AG04449 (cell line): ENCODE measurements at regions not wholly inside any gene's neighbourhood (a gene's known extent, or its start where the extent isn't known, plus 50 kb on each side); places are given as distances from the start of the nearest gene placed in this dataset.

ENCODE experiments used
- CTCF ChIA-PET: fragments of 350-600 bp; formaldehyde crosslinking; extraction: SDS; loops from one replicate; lab custom pipeline; 2021; ENCODE audit warnings: antibody characterized with exemption; lab: Yijun Ruan, JAX
- POLR2A ChIA-PET: fragments of 400-600, 350-600 bp; formaldehyde crosslinking; extraction: SDS; loops from one replicate; lab custom pipeline; 2020; ENCODE audit warnings: antibody characterized with exemption, inconsistent platforms; lab: Yijun Ruan, JAX
- DNase-seq: peaks from one replicate; pipeline ENCODE4 v3.0.0-alpha.2; 2010; ENCODE audit warnings: low read depth, low spot score
- H3K4me3 ChIP-seq: 2 replicates; pipeline ENCODE4 v1.5.1; 2011; ENCODE audit warnings: low read depth, mild to moderate bottlenecking, control low read depth, low read length
- TF ChIP-seq, protein P1 (sequence below): IDR thresholded peaks from one replicate; pipeline ENCODE4 v1.5.1; 2011; ENCODE audit warnings: mild to moderate bottlenecking, moderate library complexity, low read length, control low read depth, inconsistent platforms; ENCODE audit not compliant: insufficient read depth; ENCODE audit errors: missing control alignments

- CTCF ChIA-PET = no interaction called here
- DNase-seq = no peak
- H3K4me3 ChIP-seq = no peak overlapping the region
- TF ChIP-seq, protein P1, sequence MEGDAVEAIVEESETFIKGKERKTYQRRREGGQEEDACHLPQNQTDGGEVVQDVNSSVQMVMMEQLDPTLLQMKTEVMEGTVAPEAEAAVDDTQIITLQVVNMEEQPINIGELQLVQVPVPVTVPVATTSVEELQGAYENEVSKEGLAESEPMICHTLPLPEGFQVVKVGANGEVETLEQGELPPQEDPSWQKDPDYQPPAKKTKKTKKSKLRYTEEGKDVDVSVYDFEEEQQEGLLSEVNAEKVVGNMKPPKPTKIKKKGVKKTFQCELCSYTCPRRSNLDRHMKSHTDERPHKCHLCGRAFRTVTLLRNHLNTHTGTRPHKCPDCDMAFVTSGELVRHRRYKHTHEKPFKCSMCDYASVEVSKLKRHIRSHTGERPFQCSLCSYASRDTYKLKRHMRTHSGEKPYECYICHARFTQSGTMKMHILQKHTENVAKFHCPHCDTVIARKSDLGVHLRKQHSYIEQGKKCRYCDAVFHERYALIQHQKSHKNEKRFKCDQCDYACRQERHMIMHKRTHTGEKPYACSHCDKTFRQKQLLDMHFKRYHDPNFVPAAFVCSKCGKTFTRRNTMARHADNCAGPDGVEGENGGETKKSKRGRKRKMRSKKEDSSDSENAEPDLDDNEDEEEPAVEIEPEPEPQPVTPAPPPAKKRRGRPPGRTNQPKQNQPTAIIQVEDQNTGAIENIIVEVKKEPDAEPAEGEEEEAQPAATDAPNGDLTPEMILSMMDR = no peak
- POLR2A ChIA-PET = no interaction called here
Observed at GRCh38 chr1:175810305-175810704, 66.9 kb upstream of the TNR start.

GRCh38 chr1:175808999-175809398 lies 65.6 kb upstream of the TNR start:
- DNase-seq = no peak
- POLR2A ChIA-PET = no interaction called here
- CTCF ChIA-PET = no interaction called here
- TF ChIP-seq, protein P1 = no peak
- H3K4me3 ChIP-seq = no peak overlapping the region

DNA sequence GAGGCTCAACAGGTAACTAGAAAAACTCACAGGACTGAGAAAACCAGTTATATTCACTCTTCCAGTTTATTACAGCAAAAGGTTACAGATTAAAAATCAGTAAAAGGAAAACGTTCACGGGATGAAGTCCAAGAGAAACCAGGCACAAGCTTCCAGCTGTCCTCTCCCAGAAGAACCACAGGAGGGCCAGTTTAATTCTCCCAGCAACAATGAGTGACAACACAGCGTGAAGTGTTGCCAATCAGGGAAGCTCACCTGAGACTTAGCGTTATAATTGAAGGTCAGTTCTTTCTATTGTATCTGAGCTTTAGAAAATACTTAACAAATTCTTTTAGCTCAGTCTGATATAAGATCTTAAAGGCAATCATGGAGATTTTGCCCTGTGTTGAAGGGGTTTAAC lies 65.2 kb upstream of the TNR start:
- no peak overlapping the region for H3K4me3 ChIP-seq
- TF ChIP-seq, protein P1 = no peak
- ChIA-PET POLR2A (no interaction called here), CTCF (no interaction called here)
- no peak for DNase-seq

DNA sequence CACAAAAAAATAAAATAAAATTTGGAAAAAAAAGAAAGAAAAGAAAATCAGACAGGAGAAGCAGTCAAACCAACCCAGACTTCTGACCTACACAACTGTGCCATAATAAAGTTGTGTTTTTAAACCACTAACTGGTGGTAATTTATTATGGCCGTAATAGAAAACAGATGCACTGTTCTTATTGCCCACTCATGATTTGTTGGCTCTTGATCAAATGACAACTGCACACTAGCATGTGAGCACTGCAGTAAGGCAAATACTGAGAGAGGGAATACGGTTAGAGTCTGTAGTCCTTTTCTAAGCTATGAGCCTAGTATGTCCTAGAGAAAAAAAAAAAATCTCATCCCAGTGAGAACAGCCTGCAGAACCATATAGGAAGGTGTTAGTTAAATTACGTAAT lies 61.2 kb upstream of the TNR start:
- ChIA-PET CTCF (no interaction called here), POLR2A (no interaction called here)
- TF ChIP-seq, protein P1 = no peak
- no peak overlapping the region for H3K4me3 ChIP-seq
- no peak for DNase-seq

GRCh38 chr1:175803413-175803812 lies 60.0 kb upstream of the TNR start:
- CTCF ChIA-PET = no interaction called here
- POLR2A ChIA-PET = no interaction called here

DNA sequence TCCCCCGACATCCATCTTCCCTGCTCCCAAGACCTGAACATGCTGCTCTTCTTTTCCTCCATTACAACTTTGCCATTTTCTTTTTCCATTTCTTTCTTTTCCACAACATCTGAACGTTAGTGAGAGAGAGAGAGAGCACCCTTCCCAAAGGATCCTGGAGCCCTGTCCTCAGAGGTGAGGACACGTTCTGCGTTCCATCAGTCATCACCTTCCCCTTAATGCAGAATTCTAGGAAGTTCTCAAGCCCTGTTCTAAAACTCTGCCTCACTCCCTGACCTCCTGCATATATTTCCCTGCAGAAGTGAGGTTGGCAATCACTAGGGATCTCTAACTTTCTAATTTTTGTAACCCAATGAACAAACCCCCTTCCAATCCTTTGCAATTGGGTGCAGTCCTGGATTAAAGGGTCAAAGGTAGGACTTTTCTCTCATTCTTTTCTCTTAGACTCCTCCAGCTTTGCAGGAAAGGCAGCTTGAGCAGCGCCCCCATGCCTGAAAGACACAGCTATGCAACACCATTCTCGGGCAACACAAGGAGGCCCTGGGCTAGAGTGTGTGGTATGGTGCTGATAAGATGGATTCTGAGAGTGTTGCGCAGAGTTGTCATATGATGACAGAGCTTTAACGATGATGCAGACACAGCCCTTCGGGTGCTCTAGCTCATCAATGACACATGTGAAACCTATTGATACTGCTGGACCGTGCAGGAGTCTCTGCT lies 59.2 kb upstream of the TNR start:
- TF ChIP-seq, protein P1 = no peak
- CTCF ChIA-PET = no interaction called here
- POLR2A ChIA-PET = no interaction called here
- H3K4me3 ChIP-seq = no peak overlapping the region
- DNase-seq = no peak

More at GRCh38 chr1:175803413-175803812, 60.0 kb upstream of the TNR start:
- H3K4me3 ChIP-seq = no peak overlapping the region
- DNase-seq = no peak
- TF ChIP-seq, protein P1 = no peak
